H1 (cell line): ENCODE measurements at regions not wholly inside any gene's neighbourhood (a gene's known extent, or its start where the extent isn't known, plus 50 kb on each side); places are given as distances from the start of the nearest gene placed in this dataset.

ENCODE experiments used
- CTCF ChIA-PET: fragments of 300-600 bp; sonication (Branson Sonifier 250); formaldehyde crosslinking; loops from one replicate; lab custom pipeline; 2021; ENCODE audit not compliant: partially characterized antibody; lab: Charles Lee
- POLR2A ChIA-PET: fragments of 300-600 bp; sonication (Branson Sonifier 250); formaldehyde crosslinking; loops from one replicate; lab custom pipeline; 2021; ENCODE audit warnings: inconsistent platforms; ENCODE audit not compliant: partially characterized antibody; lab: Charles Lee
- DNase-seq, 2 experiments: peaks; one replicate each; pipeline versions ENCODE4 v3.0.0 to v3.0.0-alpha.2; 2010 to 2022; ENCODE audit warnings: low spot score in 2 of 2, low read depth in 1 of 2, mixed read lengths in 1 of 2
- FAIRE-seq: peaks from 2 replicates; lab custom pipeline; 2011; peaks lifted over from hg19 to GRCh38; lab: Jason Lieb, UNC
- H2AFZ ChIP-seq: 2 replicates; pipeline ENCODE4 v1.8.1; 2012; ENCODE audit warnings: low read length, inconsistent platforms
- H2AK5ac ChIP-seq: 2 replicates; pipeline ENCODE4 v1.6.1; 2013; ENCODE audit warnings: low read depth, low read length
- H2BK120ac ChIP-seq: replicated peaks from 2 replicates; pipeline ENCODE3; 2013; ENCODE audit warnings: low read depth, low read length, inconsistent platforms
- H2BK12ac ChIP-seq: 2 replicates; pipeline ENCODE4 v1.6.1; 2013; ENCODE audit warnings: low read depth, low read length
- H2BK15ac ChIP-seq: 2 replicates; pipeline ENCODE4 v1.6.1; 2013; ENCODE audit warnings: low read length
- H2BK20ac ChIP-seq: 2 replicates; pipeline ENCODE4 v1.6.1; 2013; ENCODE audit warnings: low read length
- H2BK5ac ChIP-seq: 2 replicates; pipeline ENCODE4 v1.6.1; 2013; ENCODE audit warnings: low read depth, low read length
- H3K14ac ChIP-seq: 2 replicates; pipeline ENCODE4 v1.6.1; 2013; ENCODE audit warnings: inconsistent platforms; ENCODE audit not compliant: insufficient read length
- H3K18ac ChIP-seq: 2 replicates; pipeline ENCODE4 v1.6.1; 2013; ENCODE audit warnings: low read length; ENCODE audit errors: extremely low read depth
- H3K23ac ChIP-seq: 2 replicates; pipeline ENCODE4 v1.6.1; 2013; ENCODE audit warnings: inconsistent platforms; ENCODE audit not compliant: insufficient read length
- H3K23me2 ChIP-seq: 2 replicates; pipeline ENCODE4 v1.6.1; 2013; ENCODE audit warnings: low read depth, low read length
- H3K27ac ChIP-seq: 2 replicates; pipeline ENCODE4 v1.6.1; 2011; ENCODE audit warnings: low read depth, low read length, inconsistent platforms
- H3K27me3 ChIP-seq, 4 experiments: replicated peaks in 1 of 4; 1 replicate in 1 of 4; 2 replicates in 3 of 4; pipeline versions ENCODE4 v1.6.1 to v1.8.1; 2011 to 2013; ENCODE audit warnings: low read length in 3 of 4, mild to moderate bottlenecking in 3 of 4, inconsistent platforms in 2 of 4, mixed read lengths in 2 of 4, moderate library complexity in 1 of 4; ENCODE audit not compliant: control insufficient read depth in 3 of 4, insufficient read depth in 3 of 4; ENCODE audit errors: extremely low read depth in 1 of 4
- H3K36me3 ChIP-seq, 4 experiments: 2 replicates each; pipeline versions ENCODE4 v1.6.1 to v1.8.1; 2011 to 2013; ENCODE audit warnings: mild to moderate bottlenecking in 4 of 4, low read length in 3 of 4, moderate library complexity in 2 of 4, control low read depth in 1 of 4, inconsistent platforms in 1 of 4; ENCODE audit not compliant: insufficient read depth in 4 of 4, control insufficient read depth in 2 of 4
- H3K4ac ChIP-seq: replicated peaks from 2 replicates; pipeline ENCODE3; 2013; ENCODE audit warnings: low read length, low read depth, mixed read lengths, inconsistent platforms; ENCODE audit not compliant: insufficient read length
- H3K4me1 ChIP-seq, 4 experiments: replicated peaks in 1 of 4; 1 replicate in 1 of 4; 2 replicates in 3 of 4; pipeline versions ENCODE4 v1.6.1 to v1.8.1; 2011 to 2013; ENCODE audit warnings: low read length in 3 of 4, inconsistent platforms in 2 of 4, mixed read lengths in 1 of 4; ENCODE audit not compliant: insufficient read depth in 4 of 4, control insufficient read depth in 3 of 4
- H3K4me2 ChIP-seq, 2 experiments: 2 replicates each; pipeline versions ENCODE4 v1.6.1 to v1.8.1; 2011 to 2013; ENCODE audit warnings: low read depth in 2 of 2, low read length in 2 of 2, control low read depth in 1 of 2, inconsistent platforms in 1 of 2, mild to moderate bottlenecking in 1 of 2; ENCODE audit not compliant: insufficient read depth in 1 of 2
- H3K4me3 ChIP-seq, 4 experiments: fragments of 200-600, 300-600 bp in 1 of 4; sonication (generic), shearing (Covaris generic), sonication (Bioruptor Twin) in 1 of 4; 2 replicates each; pipeline versions ENCODE4 v1.5.1 to v1.8.1; 2011 to 2016; ENCODE audit warnings: low read length in 4 of 4, low read depth in 3 of 4, control low read depth in 2 of 4, inconsistent platforms in 2 of 4, mild to moderate bottlenecking in 2 of 4, mixed read lengths in 1 of 4, moderate library complexity in 1 of 4; ENCODE audit not compliant: insufficient read depth in 2 of 4; ENCODE audit errors: extremely low read depth in 1 of 4
- H3K56ac ChIP-seq: replicated peaks from 2 replicates; pipeline ENCODE3; 2013; ENCODE audit warnings: low read depth, mild to moderate bottlenecking, mixed read lengths, low read length, inconsistent platforms; ENCODE audit not compliant: insufficient read length
- H3K79me1 ChIP-seq: 2 replicates; pipeline ENCODE4 v1.6.1; 2013; ENCODE audit warnings: low read depth, low read length, control low read depth
- H3K79me2 ChIP-seq, 2 experiments: 2 replicates each; pipeline versions ENCODE4 v1.6.1 to v1.8.1; 2012 to 2013; ENCODE audit warnings: low read length in 2 of 2, mild to moderate bottlenecking in 2 of 2, inconsistent platforms in 1 of 2; ENCODE audit not compliant: insufficient read depth in 2 of 2, control insufficient read depth in 1 of 2
- H3K9ac ChIP-seq, 4 experiments: replicated peaks in 1 of 4; 1 replicate in 1 of 4; 2 replicates in 3 of 4; pipeline versions ENCODE4 v1.6.1 to v1.8.1; 2011 to 2013; ENCODE audit warnings: low read depth in 3 of 4, low read length in 3 of 4, control low read depth in 2 of 4, mild to moderate bottlenecking in 2 of 4, moderate library complexity in 2 of 4, inconsistent platforms in 1 of 4; ENCODE audit errors: extremely low read depth in 1 of 4
- H3K9me3 ChIP-seq, 2 experiments: 2 replicates each; pipeline versions ENCODE4 v1.6.1 to v1.8.1; 2012 to 2013; ENCODE audit warnings: mild to moderate bottlenecking in 2 of 2, moderate library complexity in 2 of 2, control low read depth in 1 of 2, inconsistent platforms in 1 of 2, low read depth in 1 of 2, low read length in 1 of 2, mixed read lengths in 1 of 2; ENCODE audit not compliant: insufficient read depth in 2 of 2
- H4K20me1 ChIP-seq, 2 experiments: replicated peaks in 1 of 2; 2 replicates each; pipeline versions ENCODE3 to v1.8.1; 2011 to 2013; ENCODE audit warnings: inconsistent platforms in 2 of 2, low read length in 2 of 2, mild to moderate bottlenecking in 1 of 2; ENCODE audit not compliant: insufficient read depth in 2 of 2, control insufficient read depth in 1 of 2
- H4K5ac ChIP-seq: 2 replicates; pipeline ENCODE4 v1.6.1; 2013; ENCODE audit warnings: low read length, low read depth, mixed read lengths, inconsistent platforms; ENCODE audit not compliant: insufficient read length
- H4K8ac ChIP-seq: 2 replicates; pipeline ENCODE4 v1.8.0; 2013; ENCODE audit warnings: mild to moderate bottlenecking, moderate library complexity, low read length, inconsistent platforms; ENCODE audit not compliant: insufficient read depth; ENCODE audit errors: extremely low read depth
- H4K91ac ChIP-seq: replicated peaks from 2 replicates; pipeline ENCODE3; 2013; ENCODE audit warnings: low read length, mixed read lengths, inconsistent platforms; ENCODE audit not compliant: insufficient read length
- E2F6 ChIP-seq: IDR thresholded peaks from 2 replicates; pipeline ENCODE4 v1.6.1; 2012; ENCODE audit warnings: inconsistent platforms
- EGR1 ChIP-seq: IDR thresholded peaks from 2 replicates; pipeline ENCODE4 v1.6.1; 2011; ENCODE audit warnings: low read depth, low read length, borderline replicate concordance
- KDM5A ChIP-seq: fragments of 200-600 bp; IDR thresholded peaks from 2 replicates; pipeline ENCODE4 v1.7.1; 2012; ENCODE audit warnings: mild to moderate bottlenecking, low read length, inconsistent platforms, mixed read lengths
- PHF8 ChIP-seq: fragments of 200-600 bp; sonication (generic); conservative IDR thresholded peaks from 2 replicates; pipeline ENCODE4 v1.7.1; 2012; ENCODE audit warnings: low read depth, mild to moderate bottlenecking, inconsistent platforms, low read length, moderate library complexity
- POLR2AphosphoS5 ChIP-seq: IDR thresholded peaks from 2 replicates; pipeline ENCODE4 v1.6.1; 2011; ENCODE audit warnings: low read depth, low read length
- RXRA ChIP-seq: IDR thresholded peaks from 2 replicates; pipeline ENCODE4 v1.6.1; 2011; ENCODE audit warnings: low read depth, mild to moderate bottlenecking, low read length, moderate library complexity; ENCODE audit not compliant: insufficient read depth
- SP1 ChIP-seq: IDR thresholded peaks from 2 replicates; pipeline ENCODE4 v1.6.1; 2011; ENCODE audit warnings: low read depth, low read length
- TBP ChIP-seq: IDR thresholded peaks from 2 replicates; pipeline ENCODE4 v1.6.1; 2011; ENCODE audit warnings: low read depth, low read length, improper control_type of control experiment
- WGBS, 2 experiments: shearing (Covaris generic) in 1 of 2; methylation state at CpG; one replicate each; pipeline versions ENCODE4 v1.1.6 to v1.1.7; 2013 to 2015; ENCODE audit warnings: low lambda C conversion rate in 2 of 2, mixed read lengths in 2 of 2, inconsistent platforms in 1 of 2, low coverage in 1 of 2, missing lambda C conversion rate in 1 of 2; ENCODE audit not compliant: insufficient replicate concordance in 2 of 2, insufficient coverage in 1 of 2, insufficient read length in 1 of 2; ENCODE audit errors: extremely low coverage in 1 of 2, missing lambda C conversion rate in 1 of 2; 5-methylcytosine and 5-hydroxymethylcytosine counted together

GRCh38 chr11:128040603-128041002 is 546.8 kb downstream of the ETS1 start:
- H3K23ac ChIP-seq = no peak overlapping the region
- H2BK5ac ChIP-seq = no peak overlapping the region
- H3K9me3 ChIP-seq = no peaks in the 10 kb centered on the region
- no peak overlapping the region for H4K8ac ChIP-seq
- WGBS, 2 experiments = 92% methylated on average over 3 of the region's 3 CpGs; no CpG with 5 or more reads in 1 of the 2 experiments
- H3K4me3 ChIP-seq = no peak overlapping the region
- no peak overlapping the region for H3K27ac ChIP-seq
- ChIA-PET POLR2A (no interaction called here), CTCF (no interaction called here)
- H2BK15ac ChIP-seq = no peak overlapping the region
- no peak overlapping the region for H2AFZ ChIP-seq
- DNase-seq (no peak), FAIRE-seq (no peak)
- no peaks in the 10 kb centered on the region for H3K79me2 ChIP-seq
- H2AK5ac ChIP-seq = no peak overlapping the region
- no peaks in the 10 kb centered on the region for H4K20me1 ChIP-seq
- no peaks in the 10 kb centered on the region; a peak in 3 of 7 replicates for H3K4me1 ChIP-seq
- no peaks in the 10 kb centered on the region for H3K79me1 ChIP-seq
- H4K5ac ChIP-seq = no peak overlapping the region
- H3K36me3 ChIP-seq = no peaks in the 10 kb centered on the region
- H3K4me2 ChIP-seq = no peak overlapping the region
- H3K14ac ChIP-seq = no peak overlapping the region
- H3K4ac ChIP-seq = no peak overlapping the region
- H2BK120ac ChIP-seq = no peak overlapping the region
- no peak overlapping the region for H3K56ac ChIP-seq
- H3K9ac ChIP-seq = no peak overlapping the region
- no peaks in the 10 kb centered on the region for H3K23me2 ChIP-seq
- no peak for TF ChIP-seq TBP
- TF ChIP-seq EGR1 = no peak
- no peak for TF ChIP-seq RXRA
- no peak for TF ChIP-seq PHF8
- no peak for TF ChIP-seq POLR2AphosphoS5
- TF ChIP-seq SP1 = no peak
- TF ChIP-seq KDM5A = no peak
- TF ChIP-seq E2F6 = no peak
- no peak overlapping the region for H2BK12ac ChIP-seq
- H3K18ac ChIP-seq = no peak overlapping the region
- H2BK20ac ChIP-seq = no peak overlapping the region
- H3K27me3 ChIP-seq = no peaks in the 10 kb centered on the region
- no peak overlapping the region for H4K91ac ChIP-seq
